AG10803 (cell line): ENCODE measurements at regions not wholly inside any gene's neighbourhood (a gene's known extent, or its start where the extent isn't known, plus 50 kb on each side); places are given as distances from the start of the nearest gene placed in this dataset.

ENCODE experiments used
- DNase-seq: peaks from one replicate; pipeline ENCODE4 v3.0.0; 2010; ENCODE audit warnings: low read depth
- H3K4me3 ChIP-seq: 2 replicates; pipeline ENCODE4 v1.5.1; 2011; ENCODE audit warnings: mild to moderate bottlenecking, low read length, control low read depth
- TF ChIP-seq, protein P1 (sequence below): conservative IDR thresholded peaks from 2 replicates; pipeline ENCODE4 v1.5.1; 2011; ENCODE audit warnings: mild to moderate bottlenecking, low read length, control low read depth, inconsistent platforms

DNA sequence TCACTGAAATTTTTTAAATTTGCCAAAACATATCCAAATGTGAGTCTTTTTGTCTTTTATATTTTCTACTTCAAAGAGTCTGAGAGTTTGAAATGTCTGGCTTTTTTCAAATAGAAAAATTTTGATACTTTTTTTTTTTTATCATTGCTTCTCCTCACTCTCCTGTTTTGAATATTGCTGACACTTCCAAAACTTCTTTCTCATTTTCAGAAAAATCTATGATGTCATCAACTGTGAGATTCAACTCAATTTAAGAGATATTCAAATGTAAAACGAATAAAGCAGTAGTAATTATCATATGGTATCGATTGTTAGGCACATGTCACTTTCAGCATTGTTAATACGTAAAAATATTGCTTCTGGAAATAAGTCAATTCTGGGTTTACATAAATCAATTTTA lies 505.8 kb upstream of the STEAP1 start:
- TF ChIP-seq, protein P1, sequence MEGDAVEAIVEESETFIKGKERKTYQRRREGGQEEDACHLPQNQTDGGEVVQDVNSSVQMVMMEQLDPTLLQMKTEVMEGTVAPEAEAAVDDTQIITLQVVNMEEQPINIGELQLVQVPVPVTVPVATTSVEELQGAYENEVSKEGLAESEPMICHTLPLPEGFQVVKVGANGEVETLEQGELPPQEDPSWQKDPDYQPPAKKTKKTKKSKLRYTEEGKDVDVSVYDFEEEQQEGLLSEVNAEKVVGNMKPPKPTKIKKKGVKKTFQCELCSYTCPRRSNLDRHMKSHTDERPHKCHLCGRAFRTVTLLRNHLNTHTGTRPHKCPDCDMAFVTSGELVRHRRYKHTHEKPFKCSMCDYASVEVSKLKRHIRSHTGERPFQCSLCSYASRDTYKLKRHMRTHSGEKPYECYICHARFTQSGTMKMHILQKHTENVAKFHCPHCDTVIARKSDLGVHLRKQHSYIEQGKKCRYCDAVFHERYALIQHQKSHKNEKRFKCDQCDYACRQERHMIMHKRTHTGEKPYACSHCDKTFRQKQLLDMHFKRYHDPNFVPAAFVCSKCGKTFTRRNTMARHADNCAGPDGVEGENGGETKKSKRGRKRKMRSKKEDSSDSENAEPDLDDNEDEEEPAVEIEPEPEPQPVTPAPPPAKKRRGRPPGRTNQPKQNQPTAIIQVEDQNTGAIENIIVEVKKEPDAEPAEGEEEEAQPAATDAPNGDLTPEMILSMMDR, result no peak
- DNase-seq, result no peak
- H3K4me3 ChIP-seq, result no peak overlapping the region

DNA sequence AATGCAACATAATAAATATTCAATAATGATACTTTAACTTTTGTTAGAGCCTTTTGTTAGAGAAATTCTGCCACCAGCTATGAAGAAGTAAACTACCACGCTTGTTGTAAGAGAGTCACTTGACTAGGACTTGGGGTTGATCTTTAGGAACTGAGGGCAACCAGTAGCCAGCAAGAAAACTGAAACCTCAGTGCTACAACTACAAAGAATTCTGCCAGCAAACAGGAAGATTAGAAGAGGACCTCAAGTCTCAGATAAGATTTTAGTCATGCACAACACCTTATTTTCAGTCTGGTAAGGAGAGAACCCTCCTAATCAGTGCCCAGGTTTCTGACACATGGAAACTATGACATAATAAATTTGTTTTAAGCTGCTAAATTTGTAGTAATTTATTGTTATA lies 498.3 kb upstream of the STEAP1 start:
- TF ChIP-seq, protein P1, result no peak
- no peak for DNase-seq
- H3K4me3 ChIP-seq, result no peak overlapping the region

DNA sequence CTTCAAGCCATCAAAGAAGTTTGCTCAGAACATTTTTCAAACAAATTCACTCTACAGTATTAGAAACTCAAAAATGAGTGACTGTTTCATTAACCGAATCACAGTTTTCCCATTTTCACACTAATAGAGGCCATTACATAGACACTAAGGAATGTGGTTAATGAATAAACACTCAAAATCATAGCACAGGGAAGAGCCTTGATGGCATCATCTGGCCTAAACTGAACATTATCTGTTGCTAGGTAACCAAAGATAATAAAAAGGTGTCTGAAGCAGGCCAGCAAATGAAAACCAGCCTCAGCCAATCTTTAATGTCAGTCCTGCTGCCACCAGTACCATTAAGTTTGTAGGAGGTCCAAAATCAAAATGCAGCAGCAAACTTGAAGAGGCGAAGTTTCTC lies 492.4 kb upstream of the STEAP1 start:
- DNase-seq, result no peak
- TF ChIP-seq, protein P1, result no peak
- no peak overlapping the region for H3K4me3 ChIP-seq

DNA sequence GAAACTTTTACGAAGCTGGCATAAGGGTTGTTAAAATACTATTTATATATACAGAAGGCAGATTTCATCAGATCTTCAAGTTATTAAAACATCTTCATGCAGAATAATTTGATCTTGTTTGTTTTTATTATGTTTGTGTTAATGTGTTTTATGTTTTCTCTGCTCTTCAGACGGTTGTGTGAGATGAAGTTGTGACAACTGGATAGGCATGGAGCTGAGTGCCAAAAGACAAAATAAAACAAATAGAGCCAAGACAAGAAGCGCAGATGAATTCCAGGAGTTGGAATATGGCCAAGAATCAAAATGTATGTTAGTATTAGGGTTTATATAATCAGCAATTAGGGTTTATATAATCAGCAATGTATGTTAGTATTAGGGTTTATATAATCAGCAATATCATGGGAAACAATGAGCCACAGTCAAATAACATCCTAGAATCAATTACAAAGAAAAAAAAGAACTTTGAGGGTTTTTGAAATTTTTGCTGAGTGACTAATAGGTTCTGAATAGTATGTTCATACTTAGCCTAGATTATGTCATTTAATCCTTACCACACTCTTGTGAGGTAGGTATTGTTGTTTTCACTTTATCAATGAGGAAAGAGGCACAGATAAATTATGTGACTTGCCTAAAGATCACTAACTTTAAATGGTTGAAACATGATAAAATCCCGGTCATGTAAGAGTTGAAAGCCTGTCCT lies 488.0 kb upstream of the STEAP1 start:
- DNase-seq, result no peak
- no peak overlapping the region for H3K4me3 ChIP-seq
- TF ChIP-seq, protein P1, result no peak

DNA sequence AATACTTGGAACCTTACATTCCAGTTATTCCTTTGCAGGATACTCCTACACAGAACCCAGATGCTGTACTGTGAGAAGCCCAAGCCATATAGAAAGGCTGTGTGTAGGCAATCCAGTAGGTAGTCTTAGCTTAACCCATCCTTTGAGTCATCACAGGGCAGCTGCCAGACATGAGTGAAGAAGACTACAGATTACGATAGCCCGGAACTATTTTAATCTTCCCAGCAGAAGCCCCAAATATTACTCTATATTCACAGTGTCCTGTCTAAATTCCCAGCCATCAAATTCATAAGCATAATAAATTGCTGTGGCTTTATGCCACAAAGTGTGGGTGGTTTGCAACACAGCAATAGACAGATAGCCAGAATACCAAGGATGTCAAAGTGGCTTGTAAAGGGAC lies 474.1 kb upstream of the STEAP1 start:
- TF ChIP-seq, protein P1, result no peak
- H3K4me3 ChIP-seq, result no peak overlapping the region
- DNase-seq, result no peak

DNA sequence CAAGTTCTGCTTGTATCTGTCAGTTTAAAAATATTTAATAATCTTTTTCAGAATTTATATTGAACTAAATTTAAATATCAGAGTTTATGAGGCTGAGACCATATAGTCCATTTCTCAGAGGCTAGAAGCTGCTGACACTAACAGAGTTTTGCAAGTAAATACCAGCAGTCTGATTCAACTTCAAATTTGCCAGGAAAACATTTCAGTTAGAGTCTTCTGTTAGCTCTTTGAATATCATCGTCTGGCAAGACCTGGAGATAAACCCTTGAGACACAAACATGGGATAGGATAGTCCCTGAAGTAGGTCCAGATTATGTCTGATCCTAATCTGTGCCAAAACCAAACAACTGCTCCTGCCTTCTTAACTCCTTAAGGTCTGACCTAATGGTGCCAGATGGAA lies 472.8 kb upstream of the STEAP1 start:
- DNase-seq, result no peak
- no peak overlapping the region for H3K4me3 ChIP-seq
- TF ChIP-seq, protein P1, result no peak

DNA sequence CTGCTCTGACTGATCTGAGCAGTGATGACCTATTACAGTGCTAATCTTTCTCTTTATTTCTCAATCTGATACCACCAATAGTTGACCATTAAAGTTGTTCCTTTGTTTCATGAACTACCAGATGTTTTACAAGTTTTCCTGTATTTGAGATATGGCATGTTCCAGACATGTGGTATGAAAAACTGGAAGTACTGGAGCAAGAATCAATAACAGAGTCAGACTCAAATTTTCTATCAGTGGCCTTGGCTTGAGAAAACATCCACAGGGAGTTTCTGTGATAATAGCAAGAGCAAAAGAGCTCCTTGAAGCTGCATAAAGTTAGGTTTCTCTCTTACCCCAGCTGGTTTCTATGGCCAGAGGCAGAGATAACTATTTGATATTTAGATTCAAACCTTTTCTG lies 469.0 kb upstream of the STEAP1 start:
- H3K4me3 ChIP-seq, result no peak overlapping the region
- TF ChIP-seq, protein P1, result no peak
- no peak for DNase-seq
